ENCODE measurements at regions not wholly inside any gene's neighbourhood (a gene's known extent, or its start where the extent isn't known, plus 50 kb on each side); places are given as distances from the start of the nearest gene placed in this dataset.

DNA sequence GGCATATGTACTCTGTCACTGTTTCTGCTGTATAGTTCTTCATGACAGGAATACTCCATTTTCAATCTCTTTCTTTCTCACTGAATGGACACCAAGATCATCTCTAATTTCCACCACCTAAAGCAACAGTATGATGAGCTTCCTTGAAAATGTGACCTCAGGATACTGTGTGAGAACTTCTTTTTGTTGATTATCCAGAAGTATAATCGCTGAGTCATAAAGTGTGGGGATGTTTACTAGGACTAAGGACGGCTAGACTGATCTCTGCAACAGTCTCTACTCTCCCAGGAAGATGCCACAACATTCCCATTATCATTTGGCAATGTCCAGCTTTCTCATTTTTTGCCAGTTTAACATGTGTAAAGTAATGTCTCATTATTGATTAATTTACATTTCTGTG is 70.3 kb downstream of the TNFSF18 start:
- H3K27ac ChIP-seq (replicated peaks), result no peak overlapping the region
- TF ChIP-seq POLR2AphosphoS5 (IDR thresholded peaks at IDR 0.05; ENCODE audit: low read depth) (no peak), SPI1 (IDR thresholded peaks at IDR 0.05; ENCODE audit: borderline replicate concordance, low read depth) (no peak), GABPA (IDR thresholded peaks at IDR 0.05; ENCODE audit: low read depth) (no peak)
- TF ChIP-seq, protein P1, sequence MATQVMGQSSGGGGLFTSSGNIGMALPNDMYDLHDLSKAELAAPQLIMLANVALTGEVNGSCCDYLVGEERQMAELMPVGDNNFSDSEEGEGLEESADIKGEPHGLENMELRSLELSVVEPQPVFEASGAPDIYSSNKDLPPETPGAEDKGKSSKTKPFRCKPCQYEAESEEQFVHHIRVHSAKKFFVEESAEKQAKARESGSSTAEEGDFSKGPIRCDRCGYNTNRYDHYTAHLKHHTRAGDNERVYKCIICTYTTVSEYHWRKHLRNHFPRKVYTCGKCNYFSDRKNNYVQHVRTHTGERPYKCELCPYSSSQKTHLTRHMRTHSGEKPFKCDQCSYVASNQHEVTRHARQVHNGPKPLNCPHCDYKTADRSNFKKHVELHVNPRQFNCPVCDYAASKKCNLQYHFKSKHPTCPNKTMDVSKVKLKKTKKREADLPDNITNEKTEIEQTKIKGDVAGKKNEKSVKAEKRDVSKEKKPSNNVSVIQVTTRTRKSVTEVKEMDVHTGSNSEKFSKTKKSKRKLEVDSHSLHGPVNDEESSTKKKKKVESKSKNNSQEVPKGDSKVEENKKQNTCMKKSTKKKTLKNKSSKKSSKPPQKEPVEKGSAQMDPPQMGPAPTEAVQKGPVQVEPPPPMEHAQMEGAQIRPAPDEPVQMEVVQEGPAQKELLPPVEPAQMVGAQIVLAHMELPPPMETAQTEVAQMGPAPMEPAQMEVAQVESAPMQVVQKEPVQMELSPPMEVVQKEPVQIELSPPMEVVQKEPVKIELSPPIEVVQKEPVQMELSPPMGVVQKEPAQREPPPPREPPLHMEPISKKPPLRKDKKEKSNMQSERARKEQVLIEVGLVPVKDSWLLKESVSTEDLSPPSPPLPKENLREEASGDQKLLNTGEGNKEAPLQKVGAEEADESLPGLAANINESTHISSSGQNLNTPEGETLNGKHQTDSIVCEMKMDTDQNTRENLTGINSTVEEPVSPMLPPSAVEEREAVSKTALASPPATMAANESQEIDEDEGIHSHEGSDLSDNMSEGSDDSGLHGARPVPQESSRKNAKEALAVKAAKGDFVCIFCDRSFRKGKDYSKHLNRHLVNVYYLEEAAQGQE (IDR thresholded peaks at IDR 0.05; ENCODE audit: insufficient replicate concordance, low read depth), result no peak
- TF ChIP-seq, protein P2, sequence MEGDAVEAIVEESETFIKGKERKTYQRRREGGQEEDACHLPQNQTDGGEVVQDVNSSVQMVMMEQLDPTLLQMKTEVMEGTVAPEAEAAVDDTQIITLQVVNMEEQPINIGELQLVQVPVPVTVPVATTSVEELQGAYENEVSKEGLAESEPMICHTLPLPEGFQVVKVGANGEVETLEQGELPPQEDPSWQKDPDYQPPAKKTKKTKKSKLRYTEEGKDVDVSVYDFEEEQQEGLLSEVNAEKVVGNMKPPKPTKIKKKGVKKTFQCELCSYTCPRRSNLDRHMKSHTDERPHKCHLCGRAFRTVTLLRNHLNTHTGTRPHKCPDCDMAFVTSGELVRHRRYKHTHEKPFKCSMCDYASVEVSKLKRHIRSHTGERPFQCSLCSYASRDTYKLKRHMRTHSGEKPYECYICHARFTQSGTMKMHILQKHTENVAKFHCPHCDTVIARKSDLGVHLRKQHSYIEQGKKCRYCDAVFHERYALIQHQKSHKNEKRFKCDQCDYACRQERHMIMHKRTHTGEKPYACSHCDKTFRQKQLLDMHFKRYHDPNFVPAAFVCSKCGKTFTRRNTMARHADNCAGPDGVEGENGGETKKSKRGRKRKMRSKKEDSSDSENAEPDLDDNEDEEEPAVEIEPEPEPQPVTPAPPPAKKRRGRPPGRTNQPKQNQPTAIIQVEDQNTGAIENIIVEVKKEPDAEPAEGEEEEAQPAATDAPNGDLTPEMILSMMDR (IDR thresholded peaks at IDR 0.05; ENCODE audit: insufficient read depth, low read length), result no peak
- no peak for DNase-seq (ENCODE audit: low read depth in 1 of 2, low spot score in 1 of 2)
- H3K27me3 ChIP-seq (ENCODE audit: insufficient read depth, poor library complexity, severe bottlenecking), result no peaks in the 10 kb centered on the region
- H3K4me3 ChIP-seq (replicated peaks; ENCODE audit: insufficient read depth, low read length), result no peak overlapping the region

DNA sequence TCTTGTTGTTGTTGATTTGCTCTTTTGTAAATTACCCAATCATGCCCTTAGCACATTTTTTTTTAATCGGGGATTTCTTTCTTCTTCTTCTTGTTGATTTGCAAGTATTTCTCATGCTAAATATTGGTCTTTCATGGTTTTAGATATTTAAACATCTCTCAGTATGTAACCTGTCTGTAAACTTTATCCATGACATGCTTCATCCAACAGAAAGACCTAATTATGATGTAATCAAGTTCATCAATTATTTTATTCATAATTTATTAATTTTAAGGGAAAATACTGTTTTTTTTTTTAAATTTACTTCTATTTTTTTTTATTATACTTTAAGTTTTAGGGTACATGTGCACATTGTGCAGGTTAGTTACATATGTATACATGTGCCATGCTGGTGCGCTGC is 69.8 kb downstream of the TNFSF18 start:
- Histone ChIP-seq H3K27ac (replicated peaks) (no peak overlapping the region), H3K4me3 (replicated peaks; ENCODE audit: insufficient read depth, low read length) (no peak overlapping the region), H3K27me3 (ENCODE audit: insufficient read depth, poor library complexity, severe bottlenecking) (no peaks in the 10 kb centered on the region)
- TF ChIP-seq, protein P1 (IDR thresholded peaks at IDR 0.05; ENCODE audit: insufficient replicate concordance, low read depth), result no peak
- no peak for TF ChIP-seq SPI1 (IDR thresholded peaks at IDR 0.05; ENCODE audit: borderline replicate concordance, low read depth)
- TF ChIP-seq, protein P2 (IDR thresholded peaks at IDR 0.05; ENCODE audit: insufficient read depth, low read length), result no peak
- no peak for TF ChIP-seq GABPA (IDR thresholded peaks at IDR 0.05; ENCODE audit: low read depth)
- no peak for TF ChIP-seq POLR2AphosphoS5 (IDR thresholded peaks at IDR 0.05; ENCODE audit: low read depth)
- no peak for DNase-seq (ENCODE audit: low read depth in 1 of 2, low spot score in 1 of 2)
